Testis (tissue), 2 donors: ENCODE measurements at regions not wholly inside any gene's neighbourhood (a gene's known extent, or its start where the extent isn't known, plus 50 kb on each side); places are given as distances from the start of the nearest gene placed in this dataset.

ENCODE experiments used
- DNase-seq: peaks from one replicate; pipeline ENCODE4 v3.0.0-alpha.2; 2019
- H3K27ac ChIP-seq, 2 donors: fragments of 200-600 bp; sonication (generic); one replicate each; pipeline ENCODE4 v1.5.1; 2019
- H3K27me3 ChIP-seq: fragments of 200-600 bp; sonication (generic); one replicate; pipeline ENCODE4 v1.5.1; 2019
- H3K36me3 ChIP-seq: fragments of 200-600 bp; sonication (generic); one replicate; pipeline ENCODE4 v1.5.1; 2017; ENCODE audit warnings: low read depth; ENCODE audit errors: missing control alignments
- H3K4me1 ChIP-seq: fragments of 200-600 bp; sonication (generic); one replicate; pipeline ENCODE4 v1.5.1; 2019
- H3K4me3 ChIP-seq, 2 donors: fragments of 200-600 bp; sonication (generic); one replicate each; pipeline ENCODE4 v1.5.1; 2017 to 2019
- H3K9me3 ChIP-seq: fragments of 200-600 bp; sonication (generic); one replicate; pipeline ENCODE4 v1.5.1; 2017
- CTCF ChIP-seq, 3 experiments: fragments of 450-650 bp in 2 of 3; fragments of 200-600 bp in 1 of 3; sonication (generic) in 1 of 3; IDR thresholded peaks; one replicate each; pipeline ENCODE4 v1.5.1; 2016 to 2019; ENCODE audit warnings: antibody characterized with exemption in 3 of 3, mild to moderate bottlenecking in 2 of 3, moderate library complexity in 1 of 3
- POLR2A ChIP-seq: fragments of 450-650 bp; IDR thresholded peaks from one replicate; pipeline ENCODE4 v1.6.1; 2017; ENCODE audit warnings: antibody characterized with exemption, mild to moderate bottlenecking, moderate library complexity
- WGBS, 2 donors: methylation state at CpG; one replicate each; pipeline ENCODE4 v1.1.5; 2018; 5-methylcytosine and 5-hydroxymethylcytosine counted together
- intact Hi-C: fragments of 100-400 bp; cut with DNase I; formaldehyde crosslinking; loops from one replicate; pipeline ENCODE4 v1.15.1; 2023; ENCODE audit warnings: low total_unique reads

DNA sequence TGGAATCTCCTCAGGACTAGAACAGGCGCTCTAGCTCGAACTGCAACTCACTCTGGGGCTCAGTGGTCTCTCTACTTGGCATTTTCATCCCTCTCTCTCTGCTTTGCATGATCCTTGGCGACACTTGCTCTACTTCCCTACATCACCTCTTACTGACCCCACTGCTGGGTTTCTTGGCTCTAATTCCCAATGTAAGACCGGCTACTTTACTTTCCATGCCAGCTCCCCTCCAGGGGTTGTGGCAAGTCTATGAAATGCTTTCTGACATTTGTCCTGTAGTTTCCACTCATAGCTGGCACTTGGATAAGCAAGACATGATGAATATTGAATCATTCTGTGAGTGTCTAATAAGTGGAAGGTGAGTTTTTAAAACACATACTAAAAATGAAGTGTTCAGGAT is 292.3 kb downstream of the USP25 start:
- no peak overlapping the region for H3K4me3 ChIP-seq
- intact Hi-C loops = no loop called here
- H3K9me3 ChIP-seq = no peaks in the 10 kb centered on the region
- H3K4me1 ChIP-seq = no peaks in the 10 kb centered on the region
- 90 to 93% methylated on average over 4 of the region's 4 CpGs for WGBS, 2 donors
- no peak overlapping the region for H3K27ac ChIP-seq
- TF ChIP-seq CTCF (IDR thresholded peaks at IDR 0.05) (no peak), POLR2A (no peak)
- H3K36me3 ChIP-seq = no peaks in the 10 kb centered on the region
- H3K27me3 ChIP-seq = no peaks in the 10 kb centered on the region
- DNase-seq = no peak

DNA sequence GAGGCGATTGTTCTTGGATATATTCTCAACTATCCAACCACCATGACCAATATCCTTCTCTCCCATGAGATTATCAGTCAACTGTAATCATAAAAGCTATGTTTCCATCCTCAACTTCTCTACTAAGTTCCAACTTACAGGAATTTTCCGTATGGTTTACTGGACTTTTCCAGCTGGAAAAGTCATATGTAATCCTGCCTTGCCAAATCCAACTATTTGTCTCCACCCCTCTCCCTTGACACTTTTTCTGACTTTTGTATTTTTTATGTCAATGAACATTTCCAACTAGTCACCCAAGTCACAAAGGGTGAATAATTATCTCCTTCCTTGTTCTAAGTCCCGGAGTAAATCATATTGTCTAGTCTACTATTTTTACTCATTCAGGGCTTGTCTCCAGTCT is 293.1 kb downstream of the USP25 start:
- DNase-seq = no peak
- Histone ChIP-seq H3K27ac (no peak overlapping the region), H3K4me1 (no peaks in the 10 kb centered on the region), H3K27me3 (no peaks in the 10 kb centered on the region), H3K4me3 (no peak overlapping the region), H3K36me3 (no peaks in the 10 kb centered on the region), H3K9me3 (no peaks in the 10 kb centered on the region)
- WGBS, 2 donors = 89 to 93% methylated on average over 3 of the region's 3 CpGs
- no peak for TF ChIP-seq CTCF (IDR thresholded peaks at IDR 0.05)
- no peak for TF ChIP-seq POLR2A
- intact Hi-C loops = no loop called here

DNA sequence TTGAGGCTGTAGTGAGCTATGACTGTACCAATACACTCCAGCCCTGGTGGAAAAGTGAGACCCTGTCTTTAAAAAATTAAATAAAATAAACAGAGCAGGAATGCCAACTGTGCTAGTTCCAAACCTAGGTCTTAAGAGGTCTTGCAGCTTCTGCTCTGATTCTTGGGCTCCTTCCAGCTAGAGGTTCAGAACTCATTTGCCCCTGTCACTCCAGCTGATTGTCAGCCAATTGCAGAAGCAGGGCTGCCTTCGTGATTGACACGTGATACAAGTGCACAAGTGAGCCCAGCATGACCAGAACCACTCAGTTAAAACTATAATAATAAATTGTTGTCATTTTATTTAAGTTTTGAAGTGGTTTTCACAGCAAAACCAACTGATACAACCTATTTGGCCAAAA is 298.4 kb downstream of the USP25 start:
- Histone ChIP-seq H3K4me1 (no peaks in the 10 kb centered on the region), H3K4me3 (no peak overlapping the region), H3K9me3 (no peaks in the 10 kb centered on the region), H3K36me3 (no peaks in the 10 kb centered on the region), H3K27ac (no peak overlapping the region), H3K27me3 (no peaks in the 10 kb centered on the region)
- WGBS, 2 donors = 84 to 87% methylated on average over 2 of the region's 2 CpGs
- no peak for TF ChIP-seq POLR2A
- TF ChIP-seq CTCF (IDR thresholded peaks at IDR 0.05) = no peak
- DNase-seq = no peak
- intact Hi-C loops = no loop called here

DNA sequence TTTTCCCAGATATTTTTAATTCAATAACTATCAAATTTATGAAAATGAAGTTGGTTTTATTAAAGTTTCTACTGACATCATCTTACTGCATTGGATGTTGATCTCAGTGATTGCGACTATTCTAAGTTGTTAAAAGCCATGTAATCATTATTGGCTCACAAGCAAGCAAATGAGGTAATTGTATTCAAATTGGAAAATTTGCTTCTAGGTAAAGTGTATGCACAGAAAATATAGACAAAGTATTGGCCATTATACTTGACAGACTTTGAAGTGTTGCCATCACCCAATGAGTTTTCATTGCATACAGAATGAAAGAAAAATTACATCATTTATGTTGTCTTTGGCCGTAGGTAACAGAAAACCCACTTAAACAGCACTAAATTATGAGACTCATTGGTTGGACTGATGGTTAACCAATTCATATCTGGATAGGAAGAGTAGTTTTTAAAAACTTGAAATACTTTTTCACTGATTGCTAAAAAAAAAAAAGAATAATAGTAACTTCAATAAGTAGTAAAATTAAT is 299.2 kb downstream of the USP25 start:
- H3K4me3 ChIP-seq = no peak overlapping the region
- H3K36me3 ChIP-seq = no peaks in the 10 kb centered on the region
- H3K27ac ChIP-seq = no peak overlapping the region
- intact Hi-C loops = no loop called here
- no peaks in the 10 kb centered on the region for H3K27me3 ChIP-seq
- H3K4me1 ChIP-seq = no peaks in the 10 kb centered on the region
- WGBS, 2 donors = 85 to 96% methylated on average over 2 of the region's 2 CpGs
- TF ChIP-seq POLR2A = no peak
- TF ChIP-seq CTCF (IDR thresholded peaks at IDR 0.05) = no peak
- H3K9me3 ChIP-seq = no peaks in the 10 kb centered on the region
- no peak for DNase-seq

DNA sequence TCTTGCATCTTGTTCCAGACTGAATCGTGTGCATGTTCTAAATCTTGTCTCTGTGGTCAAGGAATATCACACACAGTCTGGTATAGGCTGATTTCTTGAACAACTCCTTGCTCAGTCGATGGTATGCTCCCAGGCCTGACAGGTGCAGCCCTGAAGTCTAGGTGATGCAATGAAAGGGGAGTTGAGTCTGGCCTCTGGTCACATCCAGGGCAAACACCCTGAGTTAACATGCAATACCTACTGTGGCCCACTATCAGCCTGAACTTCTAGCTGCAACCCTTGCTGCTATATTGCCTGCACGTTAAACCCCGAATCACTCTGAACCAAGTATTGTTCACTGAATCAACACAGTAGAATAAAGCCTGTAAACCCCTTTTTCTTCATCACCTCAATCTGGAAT is 303.4 kb downstream of the USP25 start:
- no peaks in the 10 kb centered on the region for H3K36me3 ChIP-seq
- no peak for TF ChIP-seq POLR2A
- H3K4me3 ChIP-seq = no peak overlapping the region
- no peak overlapping the region for H3K27ac ChIP-seq
- no peak for DNase-seq
- no peaks in the 10 kb centered on the region for H3K27me3 ChIP-seq
- H3K4me1 ChIP-seq = no peaks in the 10 kb centered on the region
- no peaks in the 10 kb centered on the region for H3K9me3 ChIP-seq
- WGBS, 2 donors = 80 to 92% methylated on average over 4 of the region's 4 CpGs
- intact Hi-C loops = no loop called here
